ENCODE measurements at regions not wholly inside any gene's neighbourhood (a gene's known extent, or its start where the extent isn't known, plus 50 kb on each side); places are given as distances from the start of the nearest gene placed in this dataset.

- no peaks in the 10 kb centered on the region for H3K79me1 ChIP-seq (ENCODE audit: insufficient read depth, low read depth, low read length, poor library complexity, severe bottlenecking)
- no peak overlapping the region for H2BK15ac ChIP-seq (ENCODE audit: low read depth, low read length)
- no peak overlapping the region for H3K14ac ChIP-seq (ENCODE audit: insufficient read depth, low read length)
- no peaks in the 10 kb centered on the region for H3K23me2 ChIP-seq (ENCODE audit: insufficient read length, low read depth, low read length, poor library complexity, severe bottlenecking)
- H2BK12ac ChIP-seq (ENCODE audit: insufficient read length, low read depth, low read length), result no peak overlapping the region
- H3K27ac ChIP-seq (ENCODE audit: insufficient read length, low read depth, low read length), result no peak overlapping the region
- H2AK5ac ChIP-seq (ENCODE audit: insufficient read length, low read length), result no peak overlapping the region
- WGBS (ENCODE audit: extremely low coverage, insufficient read length, low lambda C conversion rate), result no CpG with 5 or more reads among the region's 2 CpGs
- no peak overlapping the region for H2BK120ac ChIP-seq (ENCODE audit: low read depth, low read length, poor library complexity, severe bottlenecking)
- H3K27me3 Mint-ChIP-seq (ENCODE audit: low read depth), result peaks cover 6% of the 10 kb centered on the region
- H4K20me1 ChIP-seq (ENCODE audit: control insufficient read depth, insufficient read depth, insufficient read length), result no peaks in the 10 kb centered on the region
- no peak overlapping the region for H3K18ac ChIP-seq (ENCODE audit: insufficient read length, low read depth, low read length)
- no peak overlapping the region for H2AFZ ChIP-seq (ENCODE audit: low read length)
- no peaks in the 10 kb centered on the region for H3K36me3 Mint-ChIP-seq (ENCODE audit: insufficient read depth in 1 of 3, low read depth in 3 of 3)
- no peaks in the 10 kb centered on the region for H3K9me3 ChIP-seq (ENCODE audit: control insufficient read depth, low read depth, low read length)
- H2BK5ac ChIP-seq (ENCODE audit: insufficient read length, low read length), result no peak overlapping the region
- no peaks in the 10 kb centered on the region for H3K9me3 Mint-ChIP-seq
- no peak overlapping the region for H4K8ac ChIP-seq (replicated peaks; ENCODE audit: insufficient read length, low read depth, low read length)
- no peak overlapping the region for H4K5ac ChIP-seq (ENCODE audit: insufficient read length, low read depth, low read length)
- no peaks in the 10 kb centered on the region for H3K27me3 ChIP-seq (ENCODE audit: insufficient read depth, low read length)
- no peak overlapping the region for H2BK20ac ChIP-seq (ENCODE audit: low read depth, low read length, poor library complexity, severe bottlenecking)
- TF ChIP-seq, protein P1, sequence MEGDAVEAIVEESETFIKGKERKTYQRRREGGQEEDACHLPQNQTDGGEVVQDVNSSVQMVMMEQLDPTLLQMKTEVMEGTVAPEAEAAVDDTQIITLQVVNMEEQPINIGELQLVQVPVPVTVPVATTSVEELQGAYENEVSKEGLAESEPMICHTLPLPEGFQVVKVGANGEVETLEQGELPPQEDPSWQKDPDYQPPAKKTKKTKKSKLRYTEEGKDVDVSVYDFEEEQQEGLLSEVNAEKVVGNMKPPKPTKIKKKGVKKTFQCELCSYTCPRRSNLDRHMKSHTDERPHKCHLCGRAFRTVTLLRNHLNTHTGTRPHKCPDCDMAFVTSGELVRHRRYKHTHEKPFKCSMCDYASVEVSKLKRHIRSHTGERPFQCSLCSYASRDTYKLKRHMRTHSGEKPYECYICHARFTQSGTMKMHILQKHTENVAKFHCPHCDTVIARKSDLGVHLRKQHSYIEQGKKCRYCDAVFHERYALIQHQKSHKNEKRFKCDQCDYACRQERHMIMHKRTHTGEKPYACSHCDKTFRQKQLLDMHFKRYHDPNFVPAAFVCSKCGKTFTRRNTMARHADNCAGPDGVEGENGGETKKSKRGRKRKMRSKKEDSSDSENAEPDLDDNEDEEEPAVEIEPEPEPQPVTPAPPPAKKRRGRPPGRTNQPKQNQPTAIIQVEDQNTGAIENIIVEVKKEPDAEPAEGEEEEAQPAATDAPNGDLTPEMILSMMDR (conservative IDR thresholded peaks at IDR 0.05), result no peak
- no peak overlapping the region for H3K23ac ChIP-seq (ENCODE audit: insufficient read length, low read depth, low read length)
- no peak for DNase-seq
- no peaks in the 10 kb centered on the region for H3K4me1 ChIP-seq (ENCODE audit: insufficient read depth, low read length)
- no peak overlapping the region for H3K27ac Mint-ChIP-seq
- H3K9ac ChIP-seq (ENCODE audit: extremely low read depth, insufficient read length, low read length), result no peak overlapping the region
- no peak overlapping the region for H3K4me3 Mint-ChIP-seq
- no peaks in the 10 kb centered on the region for H3K79me2 ChIP-seq (ENCODE audit: insufficient read depth, low read length)
- H3K4me2 ChIP-seq (ENCODE audit: insufficient read depth, insufficient read length, low read length), result no peak overlapping the region
- H3T11ph ChIP-seq (ENCODE audit: low read length), result no peak overlapping the region
- H4K91ac ChIP-seq (ENCODE audit: insufficient read length, low read depth, low read length), result no peak overlapping the region
- no peak overlapping the region for H3K4ac ChIP-seq (ENCODE audit: low read depth, low read length)
- peaks cover 0 to 2% of the 10 kb centered on the region in 2 experiments; a peak in 2 of 4 replicates for H3K4me1 Mint-ChIP-seq
- no peak overlapping the region for H3K56ac ChIP-seq (ENCODE audit: insufficient read length, low read depth, low read length)
Measured at GRCh38 chr13:66068683-66069082, 1161.5 kb downstream of the PCDH9 start.
